Fibroblast of gingiva (primary cell): ENCODE measurements at regions not wholly inside any gene's neighbourhood (a gene's known extent, or its start where the extent isn't known, plus 50 kb on each side); places are given as distances from the start of the nearest gene placed in this dataset.

Experiments used
- DNase-seq: peaks from one replicate; pipeline ENCODE4 v3.0.0-alpha.2; 2011; ENCODE audit warnings: low read depth

DNA sequence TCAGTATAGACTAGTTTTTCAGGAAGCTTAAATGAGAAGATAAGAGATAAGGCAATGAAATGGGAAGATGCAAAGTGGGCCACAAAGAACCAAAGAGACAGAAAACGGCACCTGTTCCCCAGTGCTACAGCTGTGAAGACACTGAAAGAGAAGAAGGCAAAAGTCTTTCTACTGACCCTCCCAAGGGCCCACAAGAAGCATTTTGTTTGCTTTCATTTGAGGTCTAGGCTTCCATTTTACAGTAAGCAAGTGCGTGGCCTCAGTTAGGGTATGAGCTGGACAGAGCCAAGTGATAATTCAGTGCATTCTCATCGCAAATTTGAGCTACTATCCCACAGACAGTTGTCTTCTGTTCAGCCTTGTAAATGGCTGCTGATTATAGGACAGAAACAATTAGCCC lies 53.4 kb upstream of the STK17B start:
- DNase-seq, result no peak

- DNase-seq, result no peak
Measured at GRCh38 chr2:196225213-196225612, 53.8 kb upstream of the STK17B start.

DNA sequence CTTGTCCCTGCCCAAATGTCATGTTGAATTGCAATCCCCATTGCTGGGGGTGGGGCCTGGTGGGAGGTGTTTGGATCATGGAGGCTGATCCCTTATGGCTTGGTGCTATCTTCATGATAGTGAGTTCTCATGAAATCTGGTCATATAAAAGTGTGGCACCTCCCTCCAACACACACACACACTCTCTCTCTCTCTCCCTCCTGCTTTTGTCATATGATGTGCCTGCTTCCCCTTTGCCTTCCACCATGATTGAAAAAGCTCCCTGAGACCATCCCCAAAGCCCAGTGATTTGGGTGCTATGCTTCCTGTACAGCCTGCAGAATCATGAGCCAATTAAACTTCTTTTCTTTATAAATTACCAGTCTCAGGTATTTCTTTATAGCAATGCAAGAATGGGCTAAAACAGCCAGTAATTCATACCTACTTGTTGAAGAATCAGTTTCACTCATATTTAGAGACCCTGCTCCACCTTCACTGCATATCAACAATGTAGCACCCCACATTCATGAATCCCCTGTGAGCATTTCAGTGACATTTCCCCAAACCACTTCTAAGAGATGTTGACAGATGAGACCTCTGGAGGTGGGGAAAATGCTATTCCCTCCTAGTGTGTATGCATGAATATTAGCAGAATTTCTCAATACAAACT lies 54.8 kb upstream of the STK17B start:
- DNase-seq, result no peak

DNA sequence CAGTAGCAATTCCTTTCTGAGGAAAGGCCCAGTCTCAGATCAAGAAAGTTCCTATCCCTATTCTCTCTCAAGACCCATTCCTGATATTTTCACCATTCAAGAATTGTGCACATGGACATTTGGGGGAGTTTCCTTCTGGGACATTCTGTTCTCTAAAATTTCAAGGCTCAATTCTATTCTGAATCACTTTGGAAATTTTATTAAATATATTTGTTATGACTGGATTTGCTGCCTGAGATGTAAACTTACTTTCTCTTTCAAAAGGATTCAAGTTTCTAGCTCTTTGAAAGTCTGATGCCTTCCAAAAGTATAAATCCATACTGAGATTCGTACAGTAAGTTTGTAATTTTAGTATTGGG lies 55.3 kb upstream of the STK17B start:
- no peak for DNase-seq

DNA sequence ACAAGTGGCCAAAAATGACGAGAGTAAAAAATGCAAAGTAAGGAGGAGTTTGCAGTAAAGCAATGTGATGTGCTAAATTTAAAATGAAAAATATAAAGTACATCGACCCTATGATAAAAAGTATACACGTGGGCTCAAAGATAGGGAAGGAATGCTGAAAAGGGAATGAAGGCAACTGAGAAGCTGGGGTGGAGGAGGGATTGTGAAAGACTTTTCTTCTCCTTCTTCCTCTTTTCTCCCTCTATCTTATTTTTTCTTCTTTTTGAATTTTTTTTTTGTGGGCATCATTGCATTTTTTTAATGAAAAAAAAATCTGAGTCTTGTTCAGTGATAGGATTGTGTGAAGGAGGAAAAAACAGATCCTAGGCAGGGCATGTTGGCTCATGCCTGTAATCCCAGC lies 57.6 kb upstream of the STK17B start:
- DNase-seq, result no peak

DNA sequence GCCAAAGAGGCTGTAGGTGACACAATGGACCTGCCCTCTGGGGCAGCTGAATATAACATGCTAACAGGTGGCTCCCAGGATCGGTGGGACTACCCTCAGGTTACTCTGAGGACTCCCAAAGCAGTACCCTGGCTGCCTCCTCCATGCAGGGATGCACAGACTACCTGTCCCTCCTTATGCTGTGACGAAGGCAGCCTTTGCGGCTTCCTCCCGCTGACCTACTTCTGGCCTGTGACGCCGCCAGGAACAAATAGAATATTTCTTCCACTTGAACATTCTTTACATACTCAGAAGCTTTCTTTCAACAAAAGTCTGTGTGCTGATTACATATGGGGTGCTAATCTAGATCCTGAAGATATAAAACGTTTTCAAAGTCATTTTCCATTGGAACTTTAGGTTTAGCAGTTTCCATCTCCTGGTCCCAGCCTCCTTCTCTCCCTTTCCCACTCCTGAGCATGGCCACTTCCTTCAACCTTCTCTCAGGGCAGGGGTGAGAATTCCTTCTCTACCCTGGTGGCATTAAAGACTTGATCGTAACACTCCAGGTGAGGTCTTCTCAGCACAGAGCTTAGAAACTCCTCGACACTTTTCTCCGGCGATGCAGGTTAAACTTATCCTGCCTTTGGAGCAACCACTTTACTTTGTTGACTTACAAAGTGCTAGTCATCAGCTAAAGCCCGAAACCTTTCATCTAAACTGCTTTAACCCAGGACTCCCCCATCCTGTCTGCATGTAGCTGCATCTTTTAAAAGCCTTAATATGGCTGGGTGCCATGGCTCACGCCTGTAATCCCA lies 58.9 kb upstream of the STK17B start:
- DNase-seq, result no peak

GRCh38 chr2:196233021-196233804 lies 61.8 kb upstream of the STK17B start:
- peak; percentile 88 for DNase-seq

DNA sequence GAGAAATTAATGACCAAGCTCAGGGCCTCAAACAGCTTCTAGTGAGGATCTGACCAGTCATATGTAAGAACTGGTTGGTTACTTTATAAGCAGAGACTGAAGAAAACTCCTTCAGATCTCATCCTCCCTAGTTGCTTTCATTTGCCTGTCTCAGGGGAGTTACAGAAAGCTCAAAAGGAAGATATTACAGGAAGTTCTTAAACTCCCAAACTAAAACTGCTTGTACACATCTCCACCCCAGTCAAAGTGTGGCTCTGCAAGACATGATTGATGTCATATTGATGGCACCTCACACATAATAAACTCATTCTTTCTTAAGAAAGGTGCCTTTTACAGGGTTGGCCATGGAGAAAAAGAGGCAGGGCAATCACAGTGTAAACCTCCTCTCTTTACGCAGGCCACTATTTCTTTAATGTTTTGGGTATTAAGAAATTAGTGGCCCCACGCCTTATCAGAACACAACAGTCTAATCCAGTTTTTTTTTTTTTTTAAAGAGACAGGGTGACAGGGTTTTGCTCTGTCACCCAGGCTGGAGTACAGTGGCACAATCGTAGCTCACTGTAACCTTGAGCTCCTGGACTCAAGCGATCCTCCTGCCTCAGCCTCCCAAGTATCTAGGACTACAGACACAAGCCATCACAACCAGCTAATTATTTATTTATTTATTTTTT lies 62.6 kb upstream of the STK17B start:
- peak; percentile 41 for DNase-seq

DNA sequence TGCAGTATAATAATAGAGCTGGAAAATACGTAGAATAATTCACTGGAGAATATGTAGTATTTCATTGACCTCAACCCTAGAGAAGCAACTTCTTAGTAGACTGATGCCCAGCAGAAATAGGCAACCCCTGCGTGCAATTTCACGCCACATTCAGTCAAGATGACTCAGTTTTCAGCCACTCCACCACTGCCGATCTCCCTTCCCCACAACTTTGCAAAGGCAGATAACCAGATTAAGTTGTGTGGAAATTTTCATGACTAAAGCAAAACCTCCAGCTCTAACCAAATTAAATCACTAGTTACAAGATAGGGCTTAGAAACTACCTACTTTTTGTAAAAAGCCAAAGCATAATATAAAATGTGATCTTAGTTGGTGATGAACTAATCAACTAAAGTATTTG lies 63.3 kb upstream of the STK17B start:
- DNase-seq, result peak; percentile 84

- no peak for DNase-seq
Measured at GRCh38 chr2:196238836-196239380, 67.5 kb upstream of the STK17B start.

GRCh38 chr2:196239622-196240587 lies 68.5 kb upstream of the STK17B start:
- DNase-seq, result peak; percentile 32

GRCh38 chr2:196241175-196241574 lies 69.8 kb upstream of the STK17B start:
- no peak for DNase-seq

DNA sequence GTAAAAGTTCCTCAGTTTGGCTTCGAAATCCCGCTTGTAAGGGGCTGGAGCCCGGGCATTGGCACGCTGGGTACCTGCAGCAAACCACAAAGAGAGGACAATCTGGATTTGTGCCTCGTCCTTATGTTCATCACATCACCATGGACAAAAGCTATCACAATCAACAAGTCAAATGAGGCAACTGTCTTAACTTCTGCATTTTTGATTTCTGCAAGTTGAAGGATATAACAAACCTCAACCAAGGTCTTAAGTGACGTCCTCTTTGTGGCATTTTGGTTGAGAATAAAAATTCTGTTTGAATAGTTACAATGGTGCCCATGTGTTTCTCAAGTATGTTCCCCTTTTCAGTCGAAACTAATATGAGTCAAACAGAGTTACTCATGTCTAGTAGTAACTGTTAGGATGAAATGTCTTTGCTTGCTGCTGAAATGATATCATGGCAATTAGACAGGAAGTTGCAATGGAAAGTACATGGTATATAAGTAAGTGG lies 70.8 kb upstream of the STK17B start:
- peak; percentile 11 for DNase-seq

GRCh38 chr2:196244516-196244915 lies 73.1 kb upstream of the STK17B start:
- peak; percentile 20 for DNase-seq

DNA sequence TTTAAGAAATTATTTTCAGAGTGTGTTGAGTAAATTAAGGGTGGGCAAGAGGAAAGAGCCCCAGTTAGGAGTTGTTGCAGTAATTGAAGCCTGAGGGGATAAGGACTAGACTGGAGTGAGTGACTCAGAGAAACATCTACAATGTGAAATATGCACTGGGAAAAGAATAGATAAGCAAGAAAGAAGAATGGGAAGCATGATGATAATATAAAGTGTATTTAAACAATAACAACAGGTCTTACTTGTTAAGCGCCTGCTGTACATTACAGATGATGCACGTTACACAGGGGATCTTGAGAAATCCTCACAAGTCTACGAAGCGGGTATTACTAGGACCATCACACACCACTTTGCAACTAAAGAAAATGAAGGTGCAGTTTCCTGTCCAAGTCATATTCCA lies 73.6 kb upstream of the STK17B start:
- no peak for DNase-seq

- peak; percentile 14 for DNase-seq
Measured at GRCh38 chr2:196245378-196246140, 74.2 kb upstream of the STK17B start.

GRCh38 chr2:196247114-196247975 lies 76.0 kb upstream of the STK17B start:
- peak; percentile 81 for DNase-seq

DNA sequence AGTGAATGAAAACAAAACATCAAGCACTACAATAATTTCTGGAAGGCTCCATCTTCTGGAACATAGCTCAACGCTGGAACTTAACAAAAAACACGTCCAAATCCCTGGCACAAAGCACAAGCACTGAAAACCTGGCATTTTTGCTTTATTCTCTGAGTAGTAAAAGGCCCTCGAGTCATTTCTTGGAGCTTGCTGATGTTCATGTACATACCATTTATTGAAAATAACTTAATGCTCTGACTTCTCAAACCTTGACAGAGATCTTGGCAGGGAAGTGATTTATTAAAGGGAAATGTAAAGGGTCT lies 76.5 kb upstream of the STK17B start:
- no peak for DNase-seq

- DNase-seq, result no peak
Measured at GRCh38 chr2:196248467-196249094, 77.2 kb upstream of the STK17B start.
